ENCODE measurements at regions not wholly inside any gene's neighbourhood (a gene's known extent, or its start where the extent isn't known, plus 50 kb on each side); places are given as distances from the start of the nearest gene placed in this dataset.

- H3K36me3 ChIP-seq = no peaks in the 10 kb centered on the region
- no peaks in the 10 kb centered on the region for H3K27me3 ChIP-seq
- no peaks in the 10 kb centered on the region for H3K4me1 ChIP-seq
- DNase-seq = no peak
- H3K9me3 ChIP-seq = no peaks in the 10 kb centered on the region
- TF ChIP-seq CTCF (IDR thresholded peaks at IDR 0.05) = no peak
- no peak for TF ChIP-seq POLR2A (IDR thresholded peaks at IDR 0.05)
- no peak overlapping the region for H3K27ac ChIP-seq
- H3K4me3 ChIP-seq = no peak overlapping the region
Observed at GRCh38 chr12:90027889-90028634, 319.4 kb upstream of the ATP2B1 start.

- no peak for TF ChIP-seq CTCF (IDR thresholded peaks at IDR 0.05)
- TF ChIP-seq POLR2A (IDR thresholded peaks at IDR 0.05) = no peak
- H3K9me3 ChIP-seq = no peaks in the 10 kb centered on the region
- H3K4me3 ChIP-seq = no peak overlapping the region
- H3K27me3 ChIP-seq = no peaks in the 10 kb centered on the region
- H3K4me1 ChIP-seq = no peaks in the 10 kb centered on the region
- H3K36me3 ChIP-seq = no peaks in the 10 kb centered on the region
- DNase-seq = no peak
- no peak overlapping the region for H3K27ac ChIP-seq
Observed at GRCh38 chr12:90027041-90027440, 318.4 kb upstream of the ATP2B1 start.

DNA sequence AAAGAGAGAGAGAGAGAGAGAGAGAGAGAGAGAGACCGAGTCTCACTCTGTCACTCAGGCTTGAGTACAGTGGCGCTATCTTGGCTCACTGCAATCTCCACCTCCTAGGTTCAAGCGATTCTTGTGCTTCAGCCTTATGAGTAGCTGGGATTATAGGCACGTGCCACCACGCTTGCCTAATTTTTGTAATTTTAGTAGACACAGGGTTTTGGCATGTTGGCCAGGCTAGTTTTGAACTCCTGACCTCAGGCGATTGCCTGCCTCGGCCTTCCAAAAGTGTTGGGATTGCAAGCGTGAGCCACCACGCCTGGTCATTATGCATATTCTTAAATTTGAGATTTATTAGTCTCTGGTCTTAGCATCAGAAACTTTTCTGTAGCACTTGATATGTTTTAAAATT is 317.9 kb upstream of the ATP2B1 start:
- DNase-seq = no peak
- Histone ChIP-seq H3K9me3 (no peaks in the 10 kb centered on the region), H3K36me3 (no peaks in the 10 kb centered on the region), H3K4me3 (no peak overlapping the region), H3K4me1 (no peaks in the 10 kb centered on the region), H3K27me3 (no peaks in the 10 kb centered on the region), H3K27ac (no peak overlapping the region)
- TF ChIP-seq CTCF (IDR thresholded peaks at IDR 0.05) (no peak), POLR2A (IDR thresholded peaks at IDR 0.05) (no peak)

DNA sequence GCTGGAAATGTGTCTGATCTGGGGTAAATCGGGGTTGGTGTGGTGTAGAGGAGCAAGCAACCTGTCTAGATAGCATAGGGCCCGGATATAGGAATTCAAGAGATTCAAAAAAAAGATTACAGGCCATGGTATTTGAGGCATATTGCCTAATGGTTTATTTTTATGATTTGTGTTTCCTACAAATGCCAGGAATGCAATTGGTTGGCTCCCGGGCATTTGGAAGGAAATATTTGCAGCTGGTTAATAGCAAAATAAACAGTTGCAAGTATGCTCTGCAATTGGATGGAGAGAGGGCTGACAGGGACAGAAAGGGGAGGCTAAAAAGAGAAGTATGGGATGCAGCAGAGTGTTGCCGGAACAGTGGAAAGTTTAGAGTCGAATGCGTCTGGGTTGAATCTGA is 315.6 kb upstream of the ATP2B1 start:
- no peaks in the 10 kb centered on the region for H3K4me1 ChIP-seq
- no peaks in the 10 kb centered on the region for H3K27me3 ChIP-seq
- H3K27ac ChIP-seq = no peak overlapping the region
- no peaks in the 10 kb centered on the region for H3K9me3 ChIP-seq
- no peak for DNase-seq
- no peak for TF ChIP-seq POLR2A (IDR thresholded peaks at IDR 0.05)
- TF ChIP-seq CTCF (IDR thresholded peaks at IDR 0.05) = no peak
- H3K36me3 ChIP-seq = no peaks in the 10 kb centered on the region
- no peak overlapping the region for H3K4me3 ChIP-seq

DNA sequence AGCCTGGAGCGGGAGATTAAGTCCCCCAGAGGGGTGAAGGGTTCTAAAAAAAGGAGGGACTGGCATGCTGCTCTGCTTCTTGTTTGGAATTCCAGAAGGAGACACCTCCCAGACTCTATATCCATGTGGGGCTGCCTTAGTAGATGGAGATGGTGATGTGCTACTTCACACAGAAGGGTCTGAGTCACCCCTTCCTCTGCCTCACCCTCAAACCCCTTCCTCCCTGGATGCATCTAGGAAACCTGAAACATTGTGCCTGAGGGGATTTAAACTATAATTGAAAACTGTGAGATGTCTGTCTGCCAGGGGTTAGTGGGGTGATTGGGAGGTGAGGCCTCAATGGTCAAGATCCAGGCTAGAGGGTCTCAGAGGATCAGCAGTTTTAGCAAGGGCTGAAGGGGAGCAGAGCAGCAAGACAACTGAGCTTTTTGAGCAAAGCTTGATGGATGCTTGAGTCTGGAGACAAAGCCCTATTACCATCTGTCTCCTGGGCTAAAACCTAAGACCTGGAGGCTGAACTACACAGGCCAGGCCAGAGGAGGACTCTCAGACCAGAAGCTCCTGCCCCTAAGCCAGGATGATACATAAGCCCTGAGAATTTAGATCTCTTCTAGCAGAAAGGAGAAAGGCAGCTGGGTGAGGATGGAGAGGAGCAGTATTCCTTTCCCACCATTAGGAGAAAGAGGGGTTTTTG is 314.7 kb upstream of the ATP2B1 start:
- DNase-seq = no peak

More for the DNA sequence above, 314.7 kb upstream of the ATP2B1 start:
- Histone ChIP-seq H3K27me3 (no peaks in the 10 kb centered on the region), H3K4me1 (no peaks in the 10 kb centered on the region), H3K9me3 (no peaks in the 10 kb centered on the region), H3K27ac (no peak overlapping the region), H3K4me3 (no peak overlapping the region), H3K36me3 (no peaks in the 10 kb centered on the region)
- TF ChIP-seq POLR2A (IDR thresholded peaks at IDR 0.05) (no peak), CTCF (IDR thresholded peaks at IDR 0.05) (no peak)
